Activated CD4-positive, alpha-beta T cell treated with anti-CD3 and anti-CD28 coated beads, Interleukin-2, Interleukin-6, amounts not matched to agents 100 ng/mL and 50 ng/mL, durations not matched to agents 16 hours and 8 hours (primary cell): ENCODE measurements at regions not wholly inside any gene's neighbourhood (a gene's known extent, or its start where the extent isn't known, plus 50 kb on each side); places are given as distances from the start of the nearest gene placed in this dataset.

Experiments used
- DNase-seq: peaks from one replicate; pipeline ENCODE4 v3.0.0-alpha.2; 2020

GRCh38 chr9:88696501-88696900 lies 161.5 kb downstream of the NXNL2 start:
- DNase-seq = no peak

GRCh38 chr9:88697764-88698432 lies 162.9 kb downstream of the NXNL2 start:
- DNase-seq = no peak

DNA sequence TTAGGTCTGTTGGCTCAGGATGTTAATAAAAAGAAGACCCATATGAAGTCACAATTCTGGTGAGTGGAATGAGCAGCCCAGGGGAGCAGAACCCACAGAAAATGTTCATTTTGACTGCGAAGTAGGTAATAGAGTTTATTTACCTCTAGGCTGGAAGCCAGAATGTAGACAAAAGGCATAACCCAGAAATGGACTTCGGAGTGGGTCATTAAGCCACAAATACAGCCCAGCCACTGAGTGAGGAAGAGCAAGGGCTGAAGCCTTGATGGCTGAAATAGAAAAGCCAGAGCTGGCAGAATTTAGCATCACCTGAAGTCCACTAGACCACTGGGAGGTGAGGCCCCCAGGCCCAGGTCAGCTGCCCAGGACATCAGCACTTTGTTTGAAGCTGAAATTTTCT lies 168.0 kb downstream of the NXNL2 start:
- DNase-seq = no peak

- DNase-seq = no peak
Observed at GRCh38 chr9:88706193-88707113, 171.5 kb downstream of the NXNL2 start.

- no peak for DNase-seq
Observed at GRCh38 chr9:88710449-88710848, 175.5 kb downstream of the NXNL2 start.

- no peak for DNase-seq
Observed at GRCh38 chr9:88711719-88712118, 176.7 kb downstream of the NXNL2 start.

DNA sequence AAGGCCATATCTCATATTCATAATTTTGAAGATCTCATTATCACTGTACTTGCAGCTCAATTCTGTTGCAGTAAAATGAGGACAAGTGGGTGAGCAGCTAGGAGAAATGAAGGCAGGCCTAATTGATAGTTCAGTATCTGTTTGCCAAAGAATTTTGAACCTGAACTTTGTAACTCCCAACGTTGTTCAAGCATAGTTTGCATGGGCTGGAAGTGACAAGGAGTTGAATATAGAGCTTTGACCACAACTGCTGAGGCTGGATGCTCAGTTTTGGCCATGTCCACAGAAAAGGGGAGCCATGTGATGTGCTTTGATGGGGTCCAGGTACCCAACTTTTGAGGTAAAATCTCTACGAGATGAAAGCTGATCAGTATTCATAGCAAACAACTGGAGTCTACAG lies 177.5 kb downstream of the NXNL2 start:
- no peak for DNase-seq

DNA sequence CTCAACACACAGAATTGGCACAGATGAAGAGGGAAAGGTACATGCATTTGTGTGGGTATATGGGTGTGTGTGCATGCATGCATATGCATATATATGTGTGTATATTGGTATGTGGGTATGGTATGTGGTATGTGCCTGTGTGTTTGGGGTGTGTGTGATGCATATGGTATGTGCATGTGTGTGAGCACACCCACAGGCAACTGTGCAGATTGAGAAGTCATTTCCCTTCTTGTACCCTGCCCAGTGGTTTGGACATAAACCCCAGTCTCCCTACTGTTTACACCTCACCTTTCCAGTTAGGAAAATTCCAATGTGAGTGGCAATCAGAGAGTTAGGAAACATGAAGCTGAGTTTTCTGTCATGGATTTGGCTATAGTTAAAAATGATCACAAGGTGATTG lies 178.0 kb downstream of the NXNL2 start:
- DNase-seq = no peak

- DNase-seq = no peak
Observed at GRCh38 chr9:88716596-88717290, 181.8 kb downstream of the NXNL2 start.

- DNase-seq = no peak
Observed at GRCh38 chr9:88721025-88721424, 186.0 kb downstream of the NXNL2 start.

DNA sequence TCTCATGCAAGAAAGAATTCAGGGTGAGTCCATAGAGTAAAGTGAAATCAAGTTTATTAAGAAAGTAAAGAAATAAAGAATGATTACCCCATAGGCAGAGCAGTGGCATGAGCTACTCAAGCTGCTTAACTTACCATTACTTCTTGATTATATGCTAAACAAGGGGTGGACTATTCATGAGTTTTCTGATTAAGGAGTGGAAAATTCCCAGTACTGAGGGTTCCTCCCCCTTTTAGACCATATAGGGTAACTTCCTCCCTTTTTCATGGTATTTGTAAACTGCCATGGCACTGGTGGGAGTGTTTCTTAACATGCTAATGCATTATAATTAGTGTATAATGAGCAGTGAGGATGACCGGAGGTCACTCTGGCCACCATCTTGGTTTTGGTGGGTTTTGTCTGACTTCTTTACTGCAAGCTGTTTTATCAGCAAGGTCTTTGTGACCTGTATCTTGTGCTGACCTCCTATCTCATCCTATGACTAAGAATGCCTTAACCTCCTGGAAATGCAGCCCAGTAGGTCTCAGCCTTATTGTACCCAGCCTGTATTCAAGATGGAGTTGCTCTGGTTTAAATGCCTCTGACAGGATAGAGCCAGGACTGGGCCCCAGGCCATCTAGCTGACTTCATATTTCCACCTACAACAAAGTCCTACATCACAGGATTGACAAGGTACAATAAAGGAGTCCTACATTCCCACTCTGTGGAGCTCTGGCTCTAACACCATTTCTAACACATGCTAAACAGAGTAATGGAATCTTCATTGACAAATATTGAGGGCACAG lies 186.7 kb downstream of the NXNL2 start:
- no peak for DNase-seq

DNA sequence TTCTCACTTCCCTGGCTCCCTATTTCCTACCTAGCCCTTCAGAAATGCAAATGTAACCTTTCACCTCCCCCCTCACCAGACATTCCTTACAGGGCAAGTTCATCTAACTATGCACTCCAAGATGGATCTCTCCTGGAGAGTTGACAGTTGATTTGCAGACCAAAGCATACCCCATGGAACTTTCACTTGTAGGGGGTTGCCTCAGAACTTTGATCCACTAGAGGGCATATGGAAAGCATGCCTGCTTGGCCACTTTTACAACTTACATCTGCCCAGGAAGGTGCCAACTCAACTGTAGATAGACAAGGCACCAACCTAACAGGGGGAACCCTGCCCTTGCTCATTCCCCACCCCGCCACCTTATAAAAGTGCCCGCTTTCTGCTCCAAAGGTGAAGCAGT lies 187.8 kb downstream of the NXNL2 start:
- no peak for DNase-seq

GRCh38 chr9:88723751-88724150 lies 188.8 kb downstream of the NXNL2 start:
- DNase-seq = no peak

- no peak for DNase-seq
Observed at GRCh38 chr9:88724331-88724730, 189.4 kb downstream of the NXNL2 start.

DNA sequence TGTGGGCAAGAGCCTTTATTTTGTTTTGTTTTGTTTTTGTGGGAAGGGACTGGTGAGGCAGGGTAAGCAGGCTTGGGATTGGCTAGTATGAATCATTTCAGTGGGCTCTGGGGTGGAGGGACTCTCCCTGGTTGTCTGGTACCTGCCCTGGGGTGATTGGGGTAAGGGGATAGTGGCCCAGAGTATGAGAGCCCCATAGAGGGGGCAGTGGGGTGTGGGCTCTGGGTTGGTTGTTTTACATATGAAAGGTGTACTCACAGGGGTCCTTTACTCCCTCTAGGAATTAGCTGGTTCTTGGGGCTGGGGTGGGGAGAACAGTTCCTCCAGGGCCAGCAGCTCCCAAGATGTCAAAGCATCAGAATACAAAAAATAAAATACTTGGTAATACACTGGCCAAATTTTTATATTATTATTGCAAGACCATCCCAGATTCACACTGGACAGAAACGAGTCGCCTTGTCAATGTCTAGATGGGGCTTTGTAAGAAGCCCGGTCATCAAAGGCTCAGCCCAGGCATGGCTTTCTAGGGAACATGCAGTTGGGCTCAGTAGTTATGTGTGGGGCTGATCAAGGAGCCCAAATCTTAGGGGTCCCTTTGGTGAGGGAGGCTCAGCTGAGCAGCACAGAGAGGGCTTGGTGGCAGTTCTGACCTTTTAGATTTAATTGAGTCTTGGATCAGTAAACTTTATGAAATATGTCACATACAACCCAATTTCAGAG lies 190.5 kb downstream of the NXNL2 start:
- no peak for DNase-seq

DNA sequence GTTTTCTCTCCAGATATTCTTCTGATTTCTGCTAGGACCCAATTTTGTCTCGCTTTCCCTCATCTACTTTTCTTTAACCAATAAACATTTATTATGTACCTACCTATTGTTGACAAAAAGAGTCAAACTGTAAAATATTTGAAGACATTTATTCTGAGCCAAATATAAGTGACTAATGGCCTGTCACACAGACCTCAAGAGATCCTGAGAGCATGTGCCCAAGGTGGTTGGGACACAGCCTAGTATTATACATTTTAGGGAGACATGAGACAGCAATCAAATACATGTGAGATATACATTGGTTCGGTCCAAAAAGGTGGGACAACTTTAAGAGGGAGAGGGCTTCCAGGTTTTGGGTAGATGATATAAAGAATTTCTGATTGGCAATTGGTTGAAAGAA lies 191.8 kb downstream of the NXNL2 start:
- no peak for DNase-seq

DNA sequence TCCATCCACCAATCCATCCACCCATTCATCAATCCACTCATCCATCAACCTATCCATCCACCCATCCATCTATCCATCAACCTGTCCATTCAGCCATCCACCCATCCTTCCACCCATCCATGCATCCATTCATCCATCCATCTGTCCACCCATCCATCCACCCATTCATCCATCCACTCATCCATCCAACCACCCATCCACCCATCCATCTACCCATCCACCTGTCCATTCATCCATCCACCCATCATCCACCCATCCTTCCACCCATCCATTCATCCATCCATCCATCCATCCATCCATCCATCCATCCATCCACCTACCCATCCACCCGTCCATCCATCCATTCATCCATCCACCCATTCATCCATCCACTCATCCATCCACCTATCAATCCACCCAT lies 195.8 kb downstream of the NXNL2 start:
- no peak for DNase-seq

DNA sequence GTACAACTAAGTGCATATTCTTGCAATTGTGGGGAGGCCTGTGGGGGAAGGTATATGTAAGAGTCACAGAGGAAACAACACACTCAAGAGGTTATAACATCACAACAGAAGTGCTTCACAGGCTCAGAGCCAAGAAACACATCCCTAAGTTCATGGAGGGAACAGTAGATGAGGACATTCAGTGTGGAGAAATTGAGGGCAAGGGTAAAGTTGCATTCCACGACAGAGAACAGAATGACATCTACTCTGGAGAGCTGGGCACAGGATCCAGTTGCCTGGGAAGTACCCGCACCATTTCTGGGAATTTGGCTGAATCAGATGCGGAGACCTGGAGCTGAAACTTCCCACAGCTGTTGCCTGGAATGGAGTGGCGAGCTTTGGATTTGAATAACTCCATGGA lies 197.2 kb downstream of the NXNL2 start:
- DNase-seq = no peak

- no peak for DNase-seq
Observed at GRCh38 chr9:88733651-88734421, 198.9 kb downstream of the NXNL2 start.

- no peak for DNase-seq
Observed at GRCh38 chr9:88734527-88734926, 199.5 kb downstream of the NXNL2 start.

- DNase-seq = no peak
Observed at GRCh38 chr9:88736136-88736637, 201.2 kb downstream of the NXNL2 start.
